ENCODE measurements at regions not wholly inside any gene's neighbourhood (a gene's known extent, or its start where the extent isn't known, plus 50 kb on each side); places are given as distances from the start of the nearest gene placed in this dataset.

- TF ChIP-seq SMARCA5 (IDR thresholded peaks at IDR 0.05): no peak
- TF ChIP-seq NR2F1 (conservative IDR thresholded peaks at IDR 0.05): no peak
- no peak for TF ChIP-seq NFYA (IDR thresholded peaks at IDR 0.05; ENCODE audit: borderline replicate concordance, low read depth, low read length)
These were observed 137.8 kb upstream of the CHRNA7 start (continued) for GRCh38 chr15:31892513-31892912.

GRCh38 chr15:31893780-31894179, 136.5 kb upstream of the CHRNA7 start:
- Histone ChIP-seq H3K27ac (ENCODE audit: control insufficient read depth, insufficient read depth) (no peak overlapping the region), H3K4me3 (no peak overlapping the region), H3K4me2 (ENCODE audit: control insufficient read depth, insufficient read depth) (no peak overlapping the region), H3K4me1 (ENCODE audit: control insufficient read depth, insufficient read depth, low read length) (no peaks in the 10 kb centered on the region), H3K9me3 (replicated peaks; ENCODE audit: control insufficient read depth, insufficient read depth, low read length) (no peaks in the 10 kb centered on the region), H4K20me1 (ENCODE audit: control insufficient read depth, insufficient read depth) (no peaks in the 10 kb centered on the region), H2AFZ (ENCODE audit: control insufficient read depth, low read depth, low read length) (no peak overlapping the region), H3K27me3 (replicated peaks in 1 of 2; ENCODE audit: control insufficient read depth in 2 of 2, insufficient read depth in 2 of 2, low read length in 1 of 2) (no peaks in the 10 kb centered on the region), H3K36me3 (ENCODE audit: control insufficient read depth in 2 of 2, insufficient read depth in 2 of 2, low read length in 1 of 2) (no peaks in the 10 kb centered on the region), H3K79me2 (ENCODE audit: control insufficient read depth, insufficient read depth, low read length) (no peaks in the 10 kb centered on the region), H3K9ac (ENCODE audit: control insufficient read depth, insufficient read depth, low read length) (no peak overlapping the region)
- 47% methylated on average over 6 of the region's 6 CpGs for WGBS (ENCODE audit: insufficient coverage, insufficient replicate concordance, low lambda C conversion rate, missing lambda C conversion rate)
- BruUV-seq (replicated peaks): no TSS peak
- ChIA-PET SMC1A (ENCODE audit: uncharacterized antibody, unreplicated experiment) (no interaction called here), RAD21 (ENCODE audit: unreplicated experiment) (no interaction called here), CTCF (no interaction called here), POLR2A (no interaction called here)
- intact Hi-C loops (cut with micrococcal nuclease; ENCODE audit: unreplicated experiment): no loop called here
- in situ Hi-C loops (cut with MboI): no loop called here
- FAIRE-seq: no peak
- TF ChIP-seq CTCF (IDR thresholded peaks at IDR 0.05 in 2 of 3, conservative IDR thresholded peaks at IDR 0.05 in 1 of 3; ENCODE audit: control insufficient read depth in 2 of 3, extremely low read depth in 1 of 3, insufficient read depth in 1 of 3, low read depth in 3 of 3, low read length in 3 of 3) (no peak), SIX5 (IDR thresholded peaks at IDR 0.05; ENCODE audit: low read depth, low read length, severe bottlenecking) (no peak)
- ATAC-seq: no peak
- DNase-seq (ENCODE audit: low read depth, low spot score): no peak

- intact Hi-C loops (cut with micrococcal nuclease; ENCODE audit: unreplicated experiment) (no loop called here), in situ Hi-C loops (cut with MboI) (no loop called here)
- RAD21 ChIA-PET (ENCODE audit: unreplicated experiment): no interaction called here
- no peak overlapping the region for H3K4me2 ChIP-seq (ENCODE audit: control insufficient read depth, insufficient read depth)
- H3K27me3 ChIP-seq (replicated peaks in 1 of 2; ENCODE audit: control insufficient read depth in 2 of 2, insufficient read depth in 2 of 2, low read length in 1 of 2): no peaks in the 10 kb centered on the region
- SMC1A ChIA-PET (ENCODE audit: uncharacterized antibody, unreplicated experiment): no interaction called here
- H3K27ac ChIP-seq (ENCODE audit: control insufficient read depth, insufficient read depth): no peak overlapping the region
- H3K79me2 ChIP-seq (ENCODE audit: control insufficient read depth, insufficient read depth, low read length): no peaks in the 10 kb centered on the region
- H4K20me1 ChIP-seq (ENCODE audit: control insufficient read depth, insufficient read depth): no peaks in the 10 kb centered on the region
- no peaks in the 10 kb centered on the region for H3K4me1 ChIP-seq (ENCODE audit: control insufficient read depth, insufficient read depth, low read length)
- BruUV-seq (replicated peaks): no TSS peak
- no peak overlapping the region for H2AFZ ChIP-seq (ENCODE audit: control insufficient read depth, low read depth, low read length)
- H3K4me3 ChIP-seq: no peak overlapping the region
- H3K9me3 ChIP-seq (replicated peaks; ENCODE audit: control insufficient read depth, insufficient read depth, low read length): no peaks in the 10 kb centered on the region
- no peaks in the 10 kb centered on the region for H3K36me3 ChIP-seq (ENCODE audit: control insufficient read depth in 2 of 2, insufficient read depth in 2 of 2, low read length in 1 of 2)
- ATAC-seq (no peak), DNase-seq (ENCODE audit: low read depth, low spot score) (no peak), FAIRE-seq (no peak)
- H3K9ac ChIP-seq (ENCODE audit: control insufficient read depth, insufficient read depth, low read length): no peak overlapping the region
- CTCF ChIA-PET: no interaction called here
- POLR2A ChIA-PET: no interaction called here
- TF ChIP-seq NBN (IDR thresholded peaks at IDR 0.05) (no peak), GATAD2B (conservative IDR thresholded peaks at IDR 0.05; ENCODE audit: low read depth) (no peak), RELA (IDR thresholded peaks at IDR 0.05; ENCODE audit: borderline replicate concordance, partially characterized antibody) (no peak), EP300 (IDR thresholded peaks at IDR 0.05; ENCODE audit: borderline replicate concordance in 1 of 2, control insufficient read depth in 1 of 2, low read depth in 2 of 2, low read length in 2 of 2) (no peak), ZNF687 (IDR thresholded peaks at IDR 0.05) (no peak), BHLHE40 (IDR thresholded peaks at IDR 0.05; ENCODE audit: borderline replicate concordance in 1 of 2, low read depth in 2 of 2, low read length in 1 of 2) (no peak), NR2F1 (conservative IDR thresholded peaks at IDR 0.05) (no peak), SRF (IDR thresholded peaks at IDR 0.05; ENCODE audit: low read depth in 2 of 2, low read length in 2 of 2) (no peak)
These were observed 132.6 kb upstream of the CHRNA7 start for GRCh38 chr15:31897746-31898145.

All from GM12878 (cell line).